ENCODE measurements at regions not wholly inside any gene's neighbourhood (a gene's known extent, or its start where the extent isn't known, plus 50 kb on each side); places are given as distances from the start of the nearest gene placed in this dataset.
"Not testable (repeated sequence)": the region's sequence is repeated elsewhere in the genome, so short reads cannot be mapped to it uniquely, and the experiment has no call there.

DNA sequence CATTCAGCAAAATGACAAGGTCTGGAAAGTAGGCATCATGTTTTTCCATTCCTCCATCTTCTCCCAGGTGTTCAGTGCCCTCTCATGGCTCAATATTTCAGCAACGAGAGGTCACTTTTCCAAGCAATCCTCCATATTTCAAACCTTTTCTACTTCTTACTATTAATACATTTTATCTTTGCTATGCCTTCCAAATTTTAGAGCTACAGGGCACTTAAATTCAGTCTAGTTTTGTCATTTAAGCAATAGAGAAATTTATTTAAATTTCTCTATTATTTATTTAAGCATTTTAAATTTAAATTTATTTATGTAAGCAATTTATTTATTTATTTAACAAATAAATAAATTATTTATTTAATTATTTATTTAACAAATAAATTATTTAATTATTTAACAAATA, 305.1 kb upstream of the ANXA10 start:
- Histone ChIP-seq H3K9me3 (ENCODE audit: control insufficient read depth, insufficient read depth, low read length) (no peaks in the 10 kb centered on the region), H3K36me3 (ENCODE audit: control insufficient read depth, insufficient read depth, low read length) (no peaks in the 10 kb centered on the region), H3K4me1 (ENCODE audit: control insufficient read depth, insufficient read depth, low read length) (no peaks in the 10 kb centered on the region), H3K27me3 (ENCODE audit: control insufficient read depth, insufficient read depth, low read length) (no peaks in the 10 kb centered on the region), H3K4me3 (ENCODE audit: low read length) (no peak overlapping the region), H3K27ac (ENCODE audit: low read length) (no peak overlapping the region)
- DNase-seq (ENCODE audit: low read depth, low spot score): no peak
- no CpG with 5 or more reads among the region's 1 CpG for WGBS (ENCODE audit: insufficient coverage, insufficient read length)

DNA sequence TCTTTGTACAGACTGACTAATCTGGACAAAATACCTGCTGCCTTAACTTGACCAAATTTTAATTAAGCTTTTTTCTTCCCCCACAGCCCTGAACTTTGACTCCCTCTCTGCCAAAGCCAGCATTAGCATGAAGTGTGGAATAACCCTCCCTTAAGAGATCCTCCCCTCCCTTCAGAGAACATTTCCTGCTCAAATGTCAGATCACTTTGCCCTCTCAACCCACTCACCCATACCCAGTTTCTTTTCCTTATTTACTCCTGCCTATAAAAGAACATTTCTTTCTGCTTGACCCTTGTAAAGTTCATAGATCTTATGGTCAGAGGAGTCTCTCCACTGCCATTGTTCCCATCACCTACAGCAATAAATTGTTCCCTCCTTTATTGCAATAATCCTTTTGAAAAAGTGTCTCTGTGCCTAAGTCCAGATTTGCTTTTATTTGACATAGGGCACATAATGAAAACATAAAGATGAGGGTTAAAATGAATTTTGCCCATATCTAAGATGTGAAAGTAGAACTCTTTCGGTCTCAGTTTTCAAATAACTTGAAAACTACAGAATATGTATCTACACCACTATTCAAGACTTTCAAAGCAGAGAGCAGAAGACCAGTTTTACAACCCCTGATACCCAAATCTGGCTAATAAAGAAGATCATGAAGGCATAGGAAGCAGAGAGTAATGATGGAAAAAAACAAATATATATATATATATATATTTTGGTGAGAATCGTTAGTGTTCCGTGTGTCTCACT, 289.7 kb upstream of the ANXA10 start:
- H3K27me3 ChIP-seq (ENCODE audit: control insufficient read depth, insufficient read depth, low read length): no peaks in the 10 kb centered on the region
- no peaks in the 10 kb centered on the region for H3K4me1 ChIP-seq (ENCODE audit: control insufficient read depth, insufficient read depth, low read length)
- no peak overlapping the region for H3K27ac ChIP-seq (ENCODE audit: low read length)
- no peaks in the 10 kb centered on the region for H3K36me3 ChIP-seq (ENCODE audit: control insufficient read depth, insufficient read depth, low read length)
- no peak overlapping the region for H3K4me3 ChIP-seq (ENCODE audit: low read length)
- no CpG with 5 or more reads among the region's 3 CpGs for WGBS (ENCODE audit: insufficient coverage, insufficient read length)
- no peaks in the 10 kb centered on the region for H3K9me3 ChIP-seq (ENCODE audit: control insufficient read depth, insufficient read depth, low read length)
- DNase-seq (ENCODE audit: low read depth, low spot score): no peak

DNA sequence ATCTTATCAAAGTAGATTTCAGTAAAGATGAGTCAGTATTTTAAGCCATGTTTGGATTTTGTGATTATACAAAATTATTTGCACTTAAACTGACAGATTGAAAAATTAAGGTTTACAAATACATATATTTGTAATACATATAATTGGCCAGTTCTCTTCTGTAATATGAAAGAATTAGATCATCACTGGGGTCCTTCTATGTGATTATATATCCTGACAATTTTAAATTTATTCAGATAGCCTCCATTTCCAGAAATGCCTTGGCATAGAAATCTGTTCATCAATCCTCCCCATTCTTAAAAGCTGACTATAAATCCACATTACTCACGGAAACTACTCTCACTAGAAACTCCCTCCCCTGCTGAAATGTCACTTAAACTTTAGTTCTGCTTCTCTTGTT, 280.4 kb upstream of the ANXA10 start:
- WGBS (ENCODE audit: insufficient coverage, insufficient read length): no CpG with 5 or more reads among the region's 1 CpG
- Histone ChIP-seq H3K9me3 (ENCODE audit: control insufficient read depth, insufficient read depth, low read length) (0 out of 2 replicates have a peak, but pooled peaks cover 2% of the 10 kb centered on the region), H3K4me3 (ENCODE audit: low read length) (no peak overlapping the region), H3K27ac (ENCODE audit: low read length) (no peak overlapping the region), H3K27me3 (ENCODE audit: control insufficient read depth, insufficient read depth, low read length) (no peaks in the 10 kb centered on the region), H3K4me1 (ENCODE audit: control insufficient read depth, insufficient read depth, low read length) (no peaks in the 10 kb centered on the region), H3K36me3 (ENCODE audit: control insufficient read depth, insufficient read depth, low read length) (no peaks in the 10 kb centered on the region)
- DNase-seq (ENCODE audit: low read depth, low spot score): no peak

DNA sequence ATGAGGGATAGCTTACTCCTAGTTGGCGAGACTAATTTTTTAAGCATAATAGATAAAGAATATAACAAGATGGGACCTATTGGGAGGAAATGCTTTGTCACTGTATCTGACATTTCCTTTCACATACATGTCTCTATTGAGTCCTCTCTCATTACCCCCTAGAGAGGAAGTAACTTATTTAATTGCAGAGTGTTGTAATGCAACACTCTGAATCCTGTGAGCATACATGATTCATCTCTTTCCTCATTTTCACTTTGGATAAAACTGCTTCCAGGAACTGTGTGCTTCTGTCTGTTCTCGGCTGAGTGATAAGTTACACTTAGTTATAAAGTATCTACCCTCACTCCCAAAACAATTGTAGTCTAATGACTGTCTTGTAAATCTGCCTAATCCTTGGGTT, 266.1 kb upstream of the ANXA10 start:
- Histone ChIP-seq H3K27me3 (ENCODE audit: control insufficient read depth, insufficient read depth, low read length) (no peaks in the 10 kb centered on the region), H3K36me3 (ENCODE audit: control insufficient read depth, insufficient read depth, low read length) (no peaks in the 10 kb centered on the region), H3K9me3 (ENCODE audit: control insufficient read depth, insufficient read depth, low read length) (no peaks in the 10 kb centered on the region), H3K4me1 (ENCODE audit: control insufficient read depth, insufficient read depth, low read length) (peaks cover 2% of the 10 kb centered on the region; the same call in 1 of the 2 replicates), H3K27ac (ENCODE audit: low read length) (no peak overlapping the region), H3K4me3 (ENCODE audit: low read length) (no peak overlapping the region)
- no CpG with 5 or more reads among the region's 2 CpGs for WGBS (ENCODE audit: insufficient coverage, insufficient read length)
- no peak for DNase-seq (ENCODE audit: low read depth, low spot score)

DNA sequence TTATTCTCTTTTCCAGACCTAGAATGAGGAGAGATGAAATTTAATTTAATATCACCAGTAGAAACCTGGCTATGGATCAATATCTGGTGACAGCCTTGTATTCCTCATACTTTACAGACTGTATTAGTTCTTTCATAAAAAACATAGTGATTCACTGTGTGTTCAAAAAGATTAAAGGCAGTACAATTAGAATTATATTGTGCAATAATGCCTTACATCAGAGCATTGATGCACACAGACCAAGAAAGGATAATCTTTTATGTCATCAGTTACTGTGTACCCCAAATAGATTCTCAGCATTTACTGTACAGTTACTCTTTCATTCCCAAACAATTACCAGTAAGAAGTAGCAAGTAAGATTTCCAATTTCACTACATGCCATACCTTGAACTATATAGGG, 260.5 kb upstream of the ANXA10 start:
- no peaks in the 10 kb centered on the region for H3K4me1 ChIP-seq (ENCODE audit: control insufficient read depth, insufficient read depth, low read length)
- no peak overlapping the region for H3K4me3 ChIP-seq (ENCODE audit: low read length)
- H3K36me3 ChIP-seq (ENCODE audit: control insufficient read depth, insufficient read depth, low read length): no peaks in the 10 kb centered on the region
- no peak for DNase-seq (ENCODE audit: low read depth, low spot score)
- H3K9me3 ChIP-seq (ENCODE audit: control insufficient read depth, insufficient read depth, low read length): no peaks in the 10 kb centered on the region
- no peaks in the 10 kb centered on the region for H3K27me3 ChIP-seq (ENCODE audit: control insufficient read depth, insufficient read depth, low read length)
- H3K27ac ChIP-seq (ENCODE audit: low read length): no peak overlapping the region

DNA sequence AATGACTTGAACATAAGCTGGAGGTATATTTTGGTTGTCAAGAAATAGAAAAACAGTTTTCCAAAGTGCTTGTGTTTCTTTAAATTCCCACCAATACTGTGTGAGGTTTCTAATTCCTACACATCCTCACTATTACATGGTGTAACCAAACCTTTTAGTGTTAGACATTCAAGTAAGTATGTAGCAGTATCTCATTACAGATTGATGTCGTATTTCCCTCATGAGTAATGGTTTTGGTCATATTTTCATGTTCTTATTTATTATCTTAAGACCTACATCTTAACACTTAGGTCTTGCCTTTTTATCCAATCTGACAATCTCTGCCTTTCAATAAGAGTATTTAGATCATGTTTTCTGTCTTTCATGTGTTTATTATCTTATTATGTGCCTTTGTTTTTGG, 253.7 kb upstream of the ANXA10 start:
- no peaks in the 10 kb centered on the region for H3K9me3 ChIP-seq (ENCODE audit: control insufficient read depth, insufficient read depth, low read length)
- no CpG with 5 or more reads among the region's 1 CpG for WGBS (ENCODE audit: insufficient coverage, insufficient read length)
- no peaks in the 10 kb centered on the region for H3K4me1 ChIP-seq (ENCODE audit: control insufficient read depth, insufficient read depth, low read length)
- no peak for DNase-seq (ENCODE audit: low read depth, low spot score)
- H3K36me3 ChIP-seq (ENCODE audit: control insufficient read depth, insufficient read depth, low read length): no peaks in the 10 kb centered on the region
- H3K4me3 ChIP-seq (ENCODE audit: low read length): no peak overlapping the region
- no peak overlapping the region for H3K27ac ChIP-seq (ENCODE audit: low read length)
- H3K27me3 ChIP-seq (ENCODE audit: control insufficient read depth, insufficient read depth, low read length): no peaks in the 10 kb centered on the region

DNA sequence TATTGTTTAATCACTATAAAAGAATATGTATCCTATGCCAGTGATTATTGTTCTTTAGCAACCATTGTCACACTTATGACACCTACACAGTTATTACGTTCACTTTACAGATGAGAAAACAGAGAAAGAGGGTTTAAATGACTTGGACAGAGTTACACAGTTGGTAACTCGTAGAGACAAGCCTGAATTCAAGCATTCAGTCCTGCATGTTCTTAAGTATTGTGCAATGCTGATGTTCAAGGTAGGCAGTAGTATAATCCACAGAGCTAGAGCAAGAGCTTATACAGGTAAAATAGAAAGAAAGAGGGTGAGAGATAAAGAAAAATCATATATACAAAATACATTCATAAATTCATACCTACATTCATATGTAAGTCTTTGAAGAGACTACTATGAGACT, 249.8 kb upstream of the ANXA10 start:
- no peaks in the 10 kb centered on the region for H3K36me3 ChIP-seq (ENCODE audit: control insufficient read depth, insufficient read depth, low read length)
- no peaks in the 10 kb centered on the region for H3K27me3 ChIP-seq (ENCODE audit: control insufficient read depth, insufficient read depth, low read length)
- no peak overlapping the region for H3K4me3 ChIP-seq (ENCODE audit: low read length)
- H3K9me3 ChIP-seq (ENCODE audit: control insufficient read depth, insufficient read depth, low read length): no peaks in the 10 kb centered on the region
- no peaks in the 10 kb centered on the region for H3K4me1 ChIP-seq (ENCODE audit: control insufficient read depth, insufficient read depth, low read length)
- no CpG with 5 or more reads among the region's 2 CpGs for WGBS (ENCODE audit: insufficient coverage, insufficient read length)
- no peak overlapping the region for H3K27ac ChIP-seq (ENCODE audit: low read length)
- no peak for DNase-seq (ENCODE audit: low read depth, low spot score)

DNA sequence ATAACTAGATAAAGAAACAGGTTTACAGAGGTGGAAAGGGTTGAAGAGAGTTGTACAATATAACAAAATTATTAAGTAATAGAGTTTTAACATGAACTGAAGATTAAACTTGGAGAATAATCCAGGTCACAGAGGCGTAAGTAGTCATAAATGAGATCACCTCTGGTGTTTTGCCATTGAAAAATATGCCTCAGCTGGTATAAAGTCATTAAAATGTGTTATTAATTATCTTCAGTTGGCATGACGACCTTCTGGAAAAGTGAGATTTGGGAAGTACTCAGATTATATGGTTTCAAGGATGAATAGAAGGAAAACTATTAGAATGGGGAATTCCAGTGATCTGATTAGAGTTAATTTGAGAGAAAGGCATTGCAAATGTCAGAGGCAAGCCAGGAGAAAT, 237.5 kb upstream of the ANXA10 start:
- Histone ChIP-seq H3K27me3 (ENCODE audit: control insufficient read depth, insufficient read depth, low read length) (no peaks in the 10 kb centered on the region), H3K4me1 (ENCODE audit: control insufficient read depth, insufficient read depth, low read length) (no peaks in the 10 kb centered on the region), H3K9me3 (ENCODE audit: control insufficient read depth, insufficient read depth, low read length) (no peaks in the 10 kb centered on the region), H3K36me3 (ENCODE audit: control insufficient read depth, insufficient read depth, low read length) (no peaks in the 10 kb centered on the region), H3K4me3 (ENCODE audit: low read length) (no peak overlapping the region), H3K27ac (ENCODE audit: low read length) (no peak overlapping the region)
- no CpG with 5 or more reads among the region's 2 CpGs for WGBS (ENCODE audit: insufficient coverage, insufficient read length)
- DNase-seq (ENCODE audit: low read depth, low spot score): no peak

DNA sequence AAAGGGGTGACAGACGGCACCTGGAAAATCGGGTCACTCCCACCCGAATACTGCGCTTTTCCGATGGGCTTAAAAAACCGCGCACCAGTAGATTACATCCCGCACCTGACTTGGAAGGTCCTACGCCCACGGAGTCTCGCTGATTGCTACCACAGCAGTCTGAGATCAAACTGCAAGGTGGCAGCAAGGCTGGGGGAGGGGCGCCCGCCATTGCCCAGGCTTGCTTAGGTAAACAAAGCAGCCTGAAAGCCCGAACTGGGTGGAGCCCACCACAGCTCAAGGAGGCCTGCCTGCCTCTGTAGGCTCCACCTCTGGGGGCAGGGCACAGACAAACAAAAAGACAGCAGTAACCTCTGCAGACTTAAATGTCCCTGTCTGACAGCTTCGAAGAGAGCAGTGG, 234.2 kb upstream of the ANXA10 start:
- WGBS (ENCODE audit: insufficient coverage, insufficient read length): no CpG with 5 or more reads among the region's 15 CpGs
- H3K27me3 ChIP-seq (ENCODE audit: control insufficient read depth, insufficient read depth, low read length); DNase-seq (ENCODE audit: low read depth, low spot score): not testable (repeated sequence)

DNA sequence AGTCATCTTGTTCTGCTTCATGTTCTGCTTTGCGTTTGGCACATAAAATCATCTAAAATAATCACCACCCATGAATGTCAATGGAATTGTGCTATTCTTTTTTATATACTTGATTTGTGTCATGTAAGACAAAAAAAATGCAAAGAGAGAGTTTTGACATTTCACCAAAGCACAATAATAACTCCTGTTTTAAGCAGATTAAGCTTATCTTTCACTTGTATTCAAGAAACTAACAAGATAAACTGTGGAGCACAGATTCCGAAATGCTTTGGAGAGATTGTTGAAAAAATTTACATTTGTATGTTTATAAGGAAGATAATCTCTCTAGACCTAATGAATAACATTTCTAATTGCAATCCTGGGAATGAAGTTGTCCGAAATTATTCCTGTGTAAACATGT, 225.1 kb upstream of the ANXA10 start:
- Histone ChIP-seq H3K27me3 (ENCODE audit: control insufficient read depth, insufficient read depth, low read length) (no peaks in the 10 kb centered on the region), H3K9me3 (ENCODE audit: control insufficient read depth, insufficient read depth, low read length) (no peaks in the 10 kb centered on the region), H3K4me1 (ENCODE audit: control insufficient read depth, insufficient read depth, low read length) (no peaks in the 10 kb centered on the region), H3K4me3 (ENCODE audit: low read length) (no peak overlapping the region), H3K36me3 (ENCODE audit: control insufficient read depth, insufficient read depth, low read length) (no peaks in the 10 kb centered on the region), H3K27ac (ENCODE audit: low read length) (no peak overlapping the region)
- no peak for DNase-seq (ENCODE audit: low read depth, low spot score)
- no CpG with 5 or more reads among the region's 3 CpGs for WGBS (ENCODE audit: insufficient coverage, insufficient read length)

More for the DNA sequence above, 234.2 kb upstream of the ANXA10 start:
- not testable (repeated sequence) for H3K36me3 ChIP-seq (ENCODE audit: control insufficient read depth, insufficient read depth, low read length); H3K4me3 ChIP-seq (ENCODE audit: low read length); H3K4me1 ChIP-seq (ENCODE audit: control insufficient read depth, insufficient read depth, low read length); H3K9me3 ChIP-seq (ENCODE audit: control insufficient read depth, insufficient read depth, low read length); H3K27ac ChIP-seq (ENCODE audit: low read length)

DNA sequence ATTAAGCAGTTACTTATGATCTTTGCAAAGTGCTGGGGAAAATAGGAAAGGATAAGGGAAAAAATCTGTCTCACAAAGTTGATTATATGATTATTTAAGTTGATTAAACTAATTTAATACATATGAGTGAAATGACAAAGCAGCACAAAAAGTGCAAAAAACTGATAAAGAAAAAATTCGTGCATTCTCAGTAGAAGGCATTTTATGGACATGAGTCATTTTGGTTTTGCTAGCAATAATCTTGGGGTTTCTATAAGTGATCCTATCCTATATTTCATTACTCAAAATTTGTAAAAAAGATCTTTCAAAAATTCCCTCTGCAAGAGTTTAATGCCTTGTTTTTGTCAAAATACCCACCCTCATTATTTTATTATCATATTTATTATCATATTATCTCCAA, 224.2 kb upstream of the ANXA10 start:
- no peaks in the 10 kb centered on the region for H3K9me3 ChIP-seq (ENCODE audit: control insufficient read depth, insufficient read depth, low read length)
- no peak overlapping the region for H3K27ac ChIP-seq (ENCODE audit: low read length)
- WGBS (ENCODE audit: insufficient coverage, insufficient read length): no CpG with 5 or more reads among the region's 1 CpG
- H3K27me3 ChIP-seq (ENCODE audit: control insufficient read depth, insufficient read depth, low read length): no peaks in the 10 kb centered on the region
- H3K4me1 ChIP-seq (ENCODE audit: control insufficient read depth, insufficient read depth, low read length): no peaks in the 10 kb centered on the region
- no peak for DNase-seq (ENCODE audit: low read depth, low spot score)
- H3K4me3 ChIP-seq (ENCODE audit: low read length): no peak overlapping the region
- H3K36me3 ChIP-seq (ENCODE audit: control insufficient read depth, insufficient read depth, low read length): no peaks in the 10 kb centered on the region

All from iPS DF 6.9 (cell line).